GM18502 (cell line): ENCODE measurements at regions not wholly inside any gene's neighbourhood (a gene's known extent, or its start where the extent isn't known, plus 50 kb on each side); places are given as distances from the start of the nearest gene placed in this dataset.
"Not testable (repeated sequence)": the region's sequence is repeated elsewhere in the genome, so short reads cannot be mapped to it uniquely, and the experiment has no call there.

ENCODE experiments used
- ATAC-seq: cut with Tn5 transposase; IDR thresholded peaks from one replicate; pipeline ENCODE4 v1.9.1; 2021; ENCODE audit warnings: mild to moderate bottlenecking; ENCODE audit not compliant: unreplicated experiment, poor library complexity

DNA sequence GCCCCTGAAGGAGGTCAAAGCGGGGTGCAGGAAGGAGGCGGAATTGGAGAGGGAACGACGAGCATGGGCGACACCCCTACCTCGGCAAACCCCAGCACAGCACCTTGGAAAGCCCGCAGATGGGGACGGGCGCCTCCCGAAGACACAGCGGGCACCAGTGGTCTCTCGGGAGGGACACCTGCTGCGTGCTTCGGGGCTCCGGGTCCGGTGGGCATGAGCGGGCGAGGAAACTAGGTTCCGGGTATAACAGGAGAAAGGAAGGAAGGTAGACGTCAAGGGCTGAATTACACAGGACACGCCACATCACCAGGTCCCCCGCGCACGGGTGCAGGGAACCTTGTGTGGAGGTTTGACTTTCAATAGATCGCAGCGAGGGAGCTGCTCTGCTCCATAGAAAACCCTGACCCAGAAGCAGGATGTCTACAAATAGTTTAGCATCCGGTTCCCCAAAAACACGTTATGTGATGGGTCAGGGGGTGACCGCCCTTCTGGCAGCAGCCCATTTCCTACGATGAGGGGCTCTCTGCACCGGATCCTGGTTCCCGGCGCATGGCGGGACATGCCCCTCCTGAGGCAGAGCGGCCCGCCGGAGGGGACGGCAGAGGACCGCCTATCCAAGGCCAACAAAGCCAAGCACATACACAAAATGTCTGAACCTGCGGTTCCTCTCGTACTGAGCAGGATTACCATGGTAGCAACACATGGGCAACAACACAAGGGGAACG, 196.9 kb downstream of the ALG10 start:
- no peak for ATAC-seq

DNA sequence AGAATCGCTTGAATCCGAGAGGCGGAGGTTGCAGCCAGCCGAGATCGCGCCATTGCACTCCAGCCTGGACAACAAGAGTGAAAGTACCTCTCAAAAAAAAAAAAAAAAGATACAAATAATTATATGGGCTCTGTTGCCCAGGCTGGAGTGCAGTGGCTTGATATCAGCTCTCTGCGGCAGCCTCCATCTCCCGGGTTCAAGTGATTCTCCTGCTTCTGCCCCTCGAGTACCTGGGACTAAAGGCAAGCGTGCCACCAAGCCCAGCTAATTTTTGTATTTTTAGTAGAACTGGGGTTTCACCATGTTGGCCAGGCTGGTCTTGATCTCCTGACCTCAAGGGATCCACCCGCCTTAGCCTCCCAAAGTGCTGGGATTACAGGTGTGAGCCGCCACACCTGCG, 197.8 kb downstream of the ALG10 start:
- not testable (repeated sequence) for ATAC-seq

DNA sequence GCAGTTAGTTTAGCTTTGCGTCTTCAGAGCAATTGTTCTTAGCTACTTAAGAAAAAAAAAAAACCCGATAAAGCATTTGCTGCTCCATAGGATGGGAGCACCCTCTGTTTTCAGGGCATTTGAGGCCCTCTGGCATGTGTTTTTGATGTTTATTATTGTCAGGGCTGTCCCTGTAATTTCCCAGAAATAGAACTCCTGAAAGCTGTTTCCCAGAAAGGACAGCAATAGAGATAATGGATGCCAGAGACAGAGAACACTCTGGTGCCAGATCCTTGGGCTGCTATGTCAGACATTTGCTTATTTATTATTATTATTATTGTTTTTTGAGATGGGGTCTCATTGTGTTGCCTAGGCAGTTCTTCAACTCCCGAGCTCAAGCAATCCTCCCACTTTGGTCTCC, 201.3 kb downstream of the ALG10 start:
- no peak for ATAC-seq

DNA sequence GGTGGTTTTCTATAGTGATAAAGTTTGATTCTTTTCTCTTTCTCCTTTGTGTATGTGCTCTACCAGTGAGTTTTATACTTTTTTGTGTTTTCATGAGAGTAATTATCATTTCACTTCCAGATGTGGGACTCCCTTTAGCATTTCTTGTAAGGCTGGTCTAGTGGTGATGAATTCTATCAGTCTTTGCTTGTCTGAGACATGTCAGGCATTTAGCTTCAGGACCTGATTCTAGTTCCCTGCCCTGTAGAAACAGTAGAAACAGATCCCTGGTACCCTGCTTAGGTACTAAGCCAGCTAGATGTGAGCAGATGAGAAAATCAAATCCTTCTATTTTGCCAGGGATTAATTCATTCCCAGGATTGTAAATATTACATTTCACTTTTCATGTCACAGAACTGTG, 203.7 kb downstream of the ALG10 start:
- not testable (repeated sequence) for ATAC-seq

DNA sequence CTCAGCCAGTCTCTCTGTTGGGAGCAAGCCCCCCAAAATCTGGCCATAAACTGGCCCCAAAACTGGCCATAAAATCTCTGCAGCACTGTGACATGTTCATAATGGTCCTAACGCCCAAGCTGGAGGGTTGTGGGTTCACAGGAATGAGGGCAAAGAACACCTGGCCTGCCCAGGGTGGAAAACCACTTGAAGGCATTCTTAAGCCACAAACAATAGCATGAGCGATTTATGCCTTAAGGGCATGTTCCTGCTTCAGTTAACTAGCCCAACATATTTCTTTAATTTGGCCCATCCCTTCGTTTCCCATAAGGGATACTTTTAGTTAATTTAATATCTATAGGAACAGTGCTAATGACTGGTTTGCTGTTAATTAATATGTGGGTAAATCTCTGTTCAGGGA, 205.8 kb downstream of the ALG10 start:
- not testable (repeated sequence) for ATAC-seq

DNA sequence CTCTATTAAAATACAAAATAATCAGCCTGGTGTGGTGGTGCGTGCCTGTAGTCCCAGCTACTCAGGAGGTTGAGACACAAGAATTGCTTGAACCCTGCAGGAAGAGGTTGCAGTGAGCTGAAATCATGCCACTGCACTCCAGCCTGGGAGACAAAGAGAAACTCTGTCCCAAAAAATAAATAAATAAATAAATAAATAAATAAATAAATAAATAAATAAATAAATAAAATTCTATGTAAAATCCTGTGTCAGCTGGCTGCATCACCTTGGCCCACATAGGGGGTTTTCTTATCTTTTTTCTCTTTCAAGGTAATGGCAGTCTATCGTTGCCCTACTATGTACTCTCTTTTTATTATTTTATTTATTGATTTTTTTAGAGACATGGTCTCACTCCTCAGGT, 206.7 kb downstream of the ALG10 start:
- ATAC-seq: not testable (repeated sequence)

DNA sequence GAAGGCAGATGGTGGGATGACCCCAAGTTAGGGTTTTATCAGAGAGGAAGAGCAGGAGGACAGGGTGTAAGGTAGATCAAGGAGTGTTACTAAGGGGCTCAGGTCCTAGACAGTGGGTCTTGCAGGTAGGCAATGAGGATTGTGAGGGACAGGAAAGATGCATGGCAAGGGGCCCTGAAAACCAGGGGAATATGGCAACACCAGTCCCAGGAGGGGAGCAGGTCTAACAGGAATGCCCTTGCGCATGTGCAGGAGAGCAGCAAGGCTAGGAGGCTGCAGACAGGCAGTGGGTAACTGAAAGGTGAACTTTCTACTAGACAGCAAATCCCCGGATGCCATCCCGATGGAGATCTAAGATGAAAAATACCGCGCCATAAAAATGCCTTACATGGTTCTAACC, 211.3 kb downstream of the ALG10 start:
- no peak for ATAC-seq

DNA sequence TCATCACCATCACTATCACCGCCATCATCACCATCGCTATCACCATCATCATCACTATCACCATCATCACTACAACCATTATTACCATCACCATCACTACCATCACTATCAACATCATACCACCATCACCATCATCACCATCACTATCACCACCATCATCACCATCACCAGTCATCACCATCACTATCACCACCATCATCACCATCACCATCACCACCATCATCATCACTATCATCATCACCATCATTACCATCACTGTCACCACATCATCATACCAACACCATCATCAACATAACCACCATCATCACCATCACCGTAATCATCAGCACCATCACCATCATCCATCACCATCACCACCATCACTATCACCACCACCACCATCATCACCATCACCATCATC, 213.8 kb downstream of the ALG10 start:
- no peak for ATAC-seq

DNA sequence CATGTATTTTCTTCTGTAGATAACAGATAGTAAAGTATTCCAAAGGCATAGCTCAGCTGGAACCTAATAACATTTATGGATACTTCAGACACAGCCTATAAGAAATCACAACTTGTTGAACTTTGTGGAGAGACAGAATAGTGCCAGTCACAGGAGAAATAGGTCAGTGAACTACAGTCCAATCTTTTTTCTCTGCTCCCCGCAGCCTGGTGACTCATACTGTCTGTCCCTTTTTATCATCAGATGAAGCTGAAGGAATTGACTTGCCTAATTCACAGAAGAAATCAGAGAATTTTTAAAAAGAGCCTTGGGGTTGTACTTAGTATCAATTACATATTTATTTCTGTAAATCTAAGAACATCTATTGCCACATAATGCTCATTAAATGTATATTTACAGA, 222.3 kb downstream of the ALG10 start:
- ATAC-seq: no peak

DNA sequence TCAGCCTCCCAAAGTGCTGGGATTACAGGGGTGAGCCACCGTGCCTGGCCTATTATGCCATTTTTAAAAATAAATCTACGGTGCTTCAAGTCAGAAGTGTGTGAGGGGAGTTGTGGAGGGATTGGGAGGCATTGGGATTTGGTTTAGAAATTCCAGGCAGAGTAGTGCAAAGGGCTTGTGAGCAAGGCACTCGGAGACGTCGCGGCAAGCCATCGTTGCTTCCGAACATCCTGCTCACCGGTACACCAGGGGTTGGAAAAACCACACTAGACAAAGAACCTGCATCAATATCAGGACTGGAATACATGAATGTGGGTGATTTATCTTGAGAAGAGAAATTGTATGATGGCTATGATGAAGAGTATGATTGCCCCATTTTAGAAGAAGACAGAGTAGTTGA, 227.0 kb downstream of the ALG10 start:
- ATAC-seq: no peak

DNA sequence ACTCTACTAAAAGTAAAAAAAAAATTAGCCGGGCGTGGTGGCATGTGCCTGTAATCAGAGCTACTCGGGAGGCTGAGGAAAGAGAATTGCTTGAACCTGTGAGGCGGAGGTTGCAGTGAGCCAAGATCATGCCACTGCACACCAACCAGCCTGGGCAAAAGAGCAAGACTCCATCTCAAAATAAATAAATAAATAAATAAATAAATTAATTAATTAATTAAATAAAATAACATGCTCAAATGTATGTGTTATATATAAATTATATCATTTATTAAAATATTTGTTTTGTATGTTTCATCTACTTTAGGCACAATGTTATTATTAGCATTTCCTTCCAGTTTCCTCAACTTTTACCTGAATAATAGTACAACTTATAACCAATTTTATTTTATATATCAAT, 229.6 kb downstream of the ALG10 start:
- ATAC-seq: not testable (repeated sequence)

DNA sequence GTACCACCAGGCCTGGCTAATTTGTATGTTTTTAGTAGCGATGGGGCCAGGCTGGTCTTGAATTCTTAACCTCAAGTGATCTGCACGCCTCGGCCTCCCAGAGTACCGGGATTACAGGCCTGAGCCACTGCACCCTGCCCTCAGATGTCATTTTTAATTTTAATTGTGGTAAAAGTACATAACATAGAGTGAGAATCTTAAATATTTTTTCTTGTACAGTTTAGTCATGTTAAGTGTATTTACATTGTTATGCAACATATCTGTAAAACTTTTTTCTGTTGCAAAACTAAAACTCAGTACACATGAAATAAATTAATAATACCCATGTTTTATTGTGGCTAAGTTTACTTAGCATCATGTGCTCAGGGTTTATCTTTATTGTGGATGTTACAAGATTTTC, 231.4 kb downstream of the ALG10 start:
- no peak for ATAC-seq

DNA sequence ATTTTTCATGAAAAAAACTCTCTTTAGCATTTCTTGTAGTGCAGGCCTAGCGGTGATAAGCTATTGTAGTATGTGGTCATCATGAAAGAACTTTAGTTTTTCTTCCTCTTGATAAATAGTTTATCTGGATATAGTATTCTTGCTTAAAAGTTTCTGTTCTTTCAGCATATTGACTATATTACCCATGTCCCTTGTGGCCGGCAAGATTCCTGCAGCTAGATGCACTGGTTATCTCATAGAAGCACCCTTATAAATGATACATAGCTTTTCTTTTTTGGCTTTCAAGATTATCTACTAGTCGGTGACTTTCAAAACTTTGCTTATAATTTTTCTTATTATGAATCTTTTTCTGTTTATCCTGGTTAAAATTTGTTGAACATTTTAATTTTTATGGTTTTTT, 234.8 kb downstream of the ALG10 start:
- ATAC-seq: no peak

DNA sequence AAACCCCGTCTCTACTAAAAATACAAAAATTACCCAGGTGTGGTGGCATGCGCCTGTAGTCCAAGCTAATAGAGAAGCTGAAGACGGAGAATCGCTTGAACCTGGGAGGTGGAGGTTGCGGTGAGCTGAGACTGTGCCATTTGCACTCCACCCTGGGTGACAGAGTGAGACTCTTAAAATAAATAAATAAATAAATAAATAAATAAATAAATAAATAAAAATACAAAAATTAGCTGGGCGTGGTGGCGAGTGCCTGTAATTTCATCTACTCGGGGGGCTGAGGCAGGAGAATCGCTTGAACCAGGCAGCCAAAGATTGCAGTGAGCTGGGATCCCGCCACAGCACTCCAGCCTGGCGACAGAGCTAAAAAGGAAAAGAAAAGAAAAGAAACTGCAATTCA, 239.8 kb downstream of the ALG10 start:
- ATAC-seq: not testable (repeated sequence)

DNA sequence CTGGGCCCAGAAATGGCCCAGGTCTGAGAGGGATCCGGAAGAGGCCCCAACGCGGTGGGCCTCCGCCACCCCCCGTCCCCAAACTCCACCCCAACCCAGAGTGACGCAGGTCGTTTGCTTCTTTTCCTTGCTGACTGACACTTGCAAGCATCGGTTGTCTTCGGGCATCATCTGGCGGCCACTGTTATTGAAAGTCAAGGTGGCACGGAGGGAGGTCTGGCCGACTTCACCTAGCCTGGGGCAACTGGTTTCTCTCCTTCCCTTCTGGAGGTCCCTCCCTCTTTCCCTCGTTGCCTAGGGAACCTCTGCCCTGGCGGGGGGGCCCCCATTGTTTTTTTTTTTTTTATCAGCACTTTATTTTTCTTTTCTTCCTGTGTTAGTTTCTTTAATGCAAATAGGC, 241.8 kb downstream of the ALG10 start:
- no peak for ATAC-seq

DNA sequence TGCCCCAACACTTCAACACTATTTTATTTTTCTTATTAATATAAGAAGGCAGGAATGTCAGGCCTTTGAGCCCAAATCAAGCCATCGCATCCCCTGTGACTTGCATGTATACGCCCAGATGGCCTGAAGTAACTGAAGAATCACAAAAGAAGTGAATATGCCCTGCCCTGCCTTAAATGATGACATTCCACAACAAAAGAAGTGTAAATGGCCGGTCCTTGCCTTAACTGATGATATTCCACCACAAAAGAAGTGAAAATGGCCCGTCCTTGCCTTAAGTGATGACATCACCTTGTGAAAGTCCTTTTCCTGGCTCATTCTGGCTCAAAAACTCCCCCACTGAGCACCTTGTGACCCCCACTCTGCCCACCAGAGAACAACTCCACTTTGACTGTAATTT, 251.4 kb downstream of the ALG10 start:
- not testable (repeated sequence) for ATAC-seq

DNA sequence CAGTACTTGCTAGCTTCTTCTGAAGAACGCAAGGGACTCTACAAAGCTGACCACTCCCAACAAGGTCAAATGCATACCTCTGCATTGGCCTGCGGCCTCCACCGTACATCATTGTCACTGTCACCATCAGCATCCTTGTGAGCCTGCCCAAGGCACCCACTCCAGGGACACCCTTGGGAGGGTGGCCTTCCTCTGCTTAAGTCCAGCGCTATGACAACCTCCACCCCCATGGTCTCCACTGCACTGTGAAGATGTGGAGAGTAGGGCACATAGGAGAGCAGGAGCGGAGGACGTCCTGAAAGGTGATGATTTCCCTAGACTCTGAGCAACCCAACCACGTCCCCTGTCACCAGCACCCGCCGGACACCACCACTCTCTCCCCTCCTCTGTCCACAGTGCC, 252.8 kb downstream of the ALG10 start:
- no peak for ATAC-seq

DNA sequence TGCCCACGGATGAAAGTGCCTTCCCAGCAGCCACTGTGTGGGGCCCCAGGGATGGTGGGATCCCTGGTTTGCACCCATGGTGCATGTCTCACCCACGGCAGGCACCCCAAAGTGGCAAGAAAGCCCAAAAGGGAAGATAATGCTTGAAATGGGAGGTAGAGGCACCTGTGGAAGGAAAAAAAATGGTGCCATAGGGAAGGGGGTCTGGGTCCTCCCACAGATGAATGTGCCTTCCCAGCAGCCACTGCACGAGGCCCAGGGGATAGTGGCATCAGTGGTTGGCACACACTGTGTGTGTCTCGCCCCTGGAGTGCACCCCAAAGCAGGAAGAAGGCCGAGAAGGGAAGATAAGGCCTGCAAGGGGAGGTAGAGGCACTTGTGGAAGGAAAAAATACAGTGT, 264.2 kb downstream of the ALG10 start:
- no peak for ATAC-seq

DNA sequence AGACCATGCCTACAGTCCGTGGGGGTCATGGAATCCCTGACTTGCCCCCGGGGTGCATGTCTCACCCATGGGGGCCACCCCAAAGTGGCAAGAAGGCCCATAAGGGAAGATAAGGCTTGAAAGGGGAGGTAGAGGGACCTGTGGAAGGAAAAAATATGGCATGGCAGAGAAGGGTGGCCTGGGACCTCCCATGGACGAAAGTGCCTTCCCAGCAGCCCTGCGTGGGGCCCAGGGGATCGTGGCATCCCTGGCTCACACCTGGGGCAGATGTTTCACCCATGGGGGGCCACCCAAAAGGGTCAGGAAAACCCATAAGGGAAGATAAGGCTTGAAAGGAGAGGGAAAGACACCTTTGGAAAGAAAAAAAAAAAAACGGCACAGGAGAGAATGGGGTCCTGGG, 264.6 kb downstream of the ALG10 start:
- no peak for ATAC-seq

DNA sequence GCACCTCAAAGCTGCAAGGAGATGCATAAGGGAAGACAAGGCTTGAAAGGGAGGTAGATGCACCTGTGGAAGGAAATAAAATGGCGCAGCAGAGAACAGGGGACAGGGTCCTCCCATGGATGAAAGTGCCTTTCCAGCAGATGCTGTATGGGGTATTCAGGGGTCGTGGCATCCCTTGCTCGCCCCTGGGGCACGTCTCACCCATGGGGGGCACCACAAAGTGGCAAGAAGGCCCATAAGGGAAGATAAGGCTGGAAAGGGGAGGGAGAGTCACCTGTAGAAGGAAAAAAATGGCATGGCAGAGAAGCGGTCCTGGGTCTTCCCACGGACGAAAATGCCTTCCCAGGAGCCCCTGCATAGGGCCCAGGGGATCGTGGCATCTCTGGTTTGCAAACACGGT, 265.1 kb downstream of the ALG10 start:
- ATAC-seq: no peak

DNA sequence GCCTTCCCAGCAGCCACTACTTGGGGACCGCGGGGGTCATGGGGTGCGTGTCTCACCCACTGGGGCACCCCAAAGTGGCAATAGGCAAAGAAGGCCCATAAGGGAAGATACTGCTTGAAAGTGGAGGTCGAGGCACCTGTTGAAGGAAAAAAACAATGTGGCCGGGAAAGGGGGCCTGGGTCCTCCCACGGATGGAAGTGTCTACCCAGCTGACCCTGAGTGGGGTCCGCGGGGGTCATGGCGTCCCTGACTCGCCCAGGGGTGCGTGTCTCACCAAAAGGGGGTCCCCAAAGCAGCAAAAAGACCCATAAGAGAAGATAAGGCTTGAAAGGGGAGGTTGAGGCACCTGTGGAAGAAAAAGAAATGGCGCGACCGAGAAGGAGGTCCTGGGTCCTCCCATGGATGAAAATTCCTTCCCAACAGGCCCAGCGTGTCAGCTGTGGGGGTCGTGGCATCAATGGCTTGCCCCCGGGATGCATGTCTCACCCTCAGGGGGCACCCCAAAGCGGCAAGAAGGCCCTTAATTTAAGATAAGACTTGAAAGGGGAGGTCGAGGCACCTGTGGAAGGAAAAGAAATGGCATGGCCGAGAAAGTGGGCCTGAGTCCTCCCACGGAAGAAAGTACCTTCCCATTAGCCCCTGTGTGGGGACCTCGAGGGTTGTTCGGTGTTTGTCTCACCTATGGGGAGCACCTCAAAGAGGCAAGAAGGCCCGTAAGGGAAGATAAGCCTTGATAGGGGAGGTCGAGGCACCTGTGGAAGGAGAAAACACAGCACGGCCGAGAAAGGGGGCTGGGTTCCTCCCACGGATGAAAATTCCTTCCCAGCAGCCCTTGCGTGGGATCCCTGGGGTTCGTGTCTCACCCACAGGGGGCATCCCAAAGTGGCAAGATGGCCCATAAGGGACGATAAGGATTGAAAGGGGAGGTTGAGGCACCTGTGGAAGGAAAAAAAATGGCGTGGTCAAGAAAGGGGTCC, 266.0 kb downstream of the ALG10 start:
- no peak for ATAC-seq

DNA sequence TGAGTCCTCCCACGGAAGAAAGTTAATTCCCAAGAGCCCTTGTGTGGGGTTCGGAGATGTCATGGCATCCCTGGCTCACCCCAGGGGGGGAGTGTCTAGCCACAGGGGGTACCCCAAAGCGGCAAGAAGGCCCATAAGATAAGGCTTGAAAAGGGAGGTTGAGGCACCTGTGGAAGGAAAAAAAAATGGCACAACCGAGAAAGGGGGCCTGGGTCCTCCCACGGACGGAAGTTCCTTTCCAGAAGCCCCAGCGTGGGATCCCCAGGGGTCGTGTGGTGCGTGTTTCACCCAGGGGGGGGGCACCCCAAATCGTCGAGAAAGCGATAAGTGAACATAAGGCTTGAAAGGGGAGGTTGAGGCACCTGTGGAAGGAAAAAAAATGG, 266.7 kb downstream of the ALG10 start:
- ATAC-seq: no peak
